Osteocyte (in vitro differentiated cells): ENCODE measurements at regions not wholly inside any gene's neighbourhood (a gene's known extent, or its start where the extent isn't known, plus 50 kb on each side); places are given as distances from the start of the nearest gene placed in this dataset.

Source experiments
- DNase-seq: peaks from one replicate; pipeline ENCODE4 v3.0.0; 2021; ENCODE audit warnings: mixed read lengths; ENCODE audit not compliant: unreplicated experiment; ENCODE audit errors: extremely low spot score
- H3K27ac Mint-ChIP-seq: one replicate; pipeline ENCODE4 v1.8.0; 2021; ENCODE audit warnings: mild to moderate bottlenecking, mixed read lengths; ENCODE audit not compliant: unreplicated experiment
- H3K27me3 Mint-ChIP-seq: one replicate; pipeline ENCODE4 v1.8.0; 2021; ENCODE audit warnings: mixed read lengths; ENCODE audit not compliant: unreplicated experiment
- H3K36me3 Mint-ChIP-seq: one replicate; pipeline ENCODE4 v1.8.0; 2021; ENCODE audit warnings: mixed read lengths; ENCODE audit not compliant: unreplicated experiment
- H3K4me1 Mint-ChIP-seq: one replicate; pipeline ENCODE4 v1.8.0; 2021; ENCODE audit warnings: mixed read lengths; ENCODE audit not compliant: unreplicated experiment
- H3K4me3 Mint-ChIP-seq: one replicate; pipeline ENCODE4 v1.8.0; 2021; ENCODE audit warnings: mild to moderate bottlenecking, moderate library complexity, mixed read lengths; ENCODE audit not compliant: unreplicated experiment
- H3K9me3 Mint-ChIP-seq: one replicate; pipeline ENCODE4 v1.8.0; 2021; ENCODE audit warnings: mixed read lengths; ENCODE audit not compliant: unreplicated experiment
- TF ChIP-seq, protein P1 (sequence below): fragments of 200-600 bp; sonication (generic); IDR thresholded peaks from 2 replicates; pipeline ENCODE4 v1.5.0; 2021; ENCODE audit warnings: antibody characterized with exemption, mild to moderate bottlenecking, moderate library complexity

DNA sequence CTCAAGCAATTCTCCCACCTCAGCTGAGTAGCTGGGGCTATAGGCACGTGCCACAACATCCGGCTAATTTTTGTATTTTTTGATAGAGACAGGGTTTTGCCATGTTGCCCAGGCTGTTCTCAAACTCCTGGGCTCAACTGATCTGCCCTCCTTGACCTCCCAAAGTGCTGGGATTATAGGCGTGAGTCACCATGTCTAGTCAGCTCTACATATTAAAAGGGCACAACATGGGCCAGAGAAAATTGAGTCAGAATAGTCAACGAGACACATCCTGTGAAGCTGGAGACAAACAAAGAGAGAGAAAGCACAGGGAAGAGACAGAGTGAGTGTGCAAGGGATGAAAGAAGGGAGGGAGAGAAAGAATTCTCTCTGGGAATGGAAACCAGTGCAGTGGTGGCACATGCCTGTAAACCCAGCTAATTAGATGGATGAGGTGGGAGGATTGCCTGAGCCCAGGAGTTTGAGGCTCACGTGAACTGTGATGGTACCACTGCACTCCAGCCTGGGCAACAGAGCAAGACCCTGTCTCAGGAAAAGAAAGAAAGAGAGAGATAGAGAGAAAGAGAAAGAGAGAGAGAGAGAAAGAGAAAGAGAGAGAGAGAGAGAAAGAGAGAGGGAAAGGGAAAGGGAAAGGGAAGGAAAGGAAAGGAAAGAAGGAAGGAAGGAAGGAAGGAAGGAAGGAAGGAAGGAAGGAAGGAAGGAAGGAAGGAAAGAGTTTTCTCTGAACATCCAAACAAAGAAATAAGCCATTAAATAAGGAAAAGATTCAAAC, 107.2 kb upstream of the SLC25A36 start:
- Mint-ChIP-seq H3K4me3 (no peak overlapping the region), H3K4me1 (no peaks in the 10 kb centered on the region), H3K27me3 (peaks cover 52% of the 10 kb centered on the region), H3K27ac (no peak overlapping the region), H3K9me3 (peaks cover 3% of the 10 kb centered on the region), H3K36me3 (no peaks in the 10 kb centered on the region)
- TF ChIP-seq, protein P1, sequence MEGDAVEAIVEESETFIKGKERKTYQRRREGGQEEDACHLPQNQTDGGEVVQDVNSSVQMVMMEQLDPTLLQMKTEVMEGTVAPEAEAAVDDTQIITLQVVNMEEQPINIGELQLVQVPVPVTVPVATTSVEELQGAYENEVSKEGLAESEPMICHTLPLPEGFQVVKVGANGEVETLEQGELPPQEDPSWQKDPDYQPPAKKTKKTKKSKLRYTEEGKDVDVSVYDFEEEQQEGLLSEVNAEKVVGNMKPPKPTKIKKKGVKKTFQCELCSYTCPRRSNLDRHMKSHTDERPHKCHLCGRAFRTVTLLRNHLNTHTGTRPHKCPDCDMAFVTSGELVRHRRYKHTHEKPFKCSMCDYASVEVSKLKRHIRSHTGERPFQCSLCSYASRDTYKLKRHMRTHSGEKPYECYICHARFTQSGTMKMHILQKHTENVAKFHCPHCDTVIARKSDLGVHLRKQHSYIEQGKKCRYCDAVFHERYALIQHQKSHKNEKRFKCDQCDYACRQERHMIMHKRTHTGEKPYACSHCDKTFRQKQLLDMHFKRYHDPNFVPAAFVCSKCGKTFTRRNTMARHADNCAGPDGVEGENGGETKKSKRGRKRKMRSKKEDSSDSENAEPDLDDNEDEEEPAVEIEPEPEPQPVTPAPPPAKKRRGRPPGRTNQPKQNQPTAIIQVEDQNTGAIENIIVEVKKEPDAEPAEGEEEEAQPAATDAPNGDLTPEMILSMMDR = no peak
- DNase-seq = no peak

DNA sequence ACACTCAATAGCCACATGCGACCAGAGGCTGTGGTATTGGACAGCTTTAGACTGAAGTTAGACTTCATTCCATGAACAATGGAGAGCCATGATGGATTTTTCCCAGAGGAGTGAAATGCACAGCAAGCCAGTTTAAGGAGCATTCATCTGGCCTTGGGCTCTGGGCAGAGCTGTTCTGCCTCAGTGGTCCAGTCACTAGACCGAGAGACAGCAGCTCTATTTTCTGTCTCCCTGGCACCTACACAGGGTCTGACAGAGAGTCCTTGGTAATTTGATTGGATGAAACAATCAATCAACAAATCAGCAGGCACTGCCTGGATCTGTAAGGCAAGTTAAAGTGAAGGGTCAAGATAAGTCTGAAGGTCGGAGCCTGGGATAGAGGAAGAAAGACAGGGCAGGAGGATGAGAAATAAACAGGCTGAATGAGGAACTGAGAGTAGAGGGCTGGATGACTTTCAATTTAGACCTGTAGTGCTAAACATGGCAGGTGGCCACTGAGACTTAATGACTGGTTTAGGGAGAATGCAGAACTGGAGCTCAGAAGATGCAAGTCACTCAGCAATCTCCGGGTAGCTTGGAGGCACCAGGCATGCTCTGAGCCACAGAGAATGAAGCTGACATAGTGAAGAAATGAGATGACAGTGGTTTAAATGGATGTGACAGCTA, 98.5 kb upstream of the SLC25A36 start:
- Mint-ChIP-seq H3K4me1 (peaks cover 17% of the 10 kb centered on the region), H3K27me3 (peaks cover 56% of the 10 kb centered on the region), H3K4me3 (no peak overlapping the region), H3K27ac (no peak overlapping the region), H3K9me3 (no peaks in the 10 kb centered on the region), H3K36me3 (no peaks in the 10 kb centered on the region)
- DNase-seq = no peak
- TF ChIP-seq, protein P1 = no peak

- TF ChIP-seq, protein P1 = no peak
- no peak for DNase-seq
- peaks cover 58% of the 10 kb centered on the region for H3K27me3 Mint-ChIP-seq
- H3K27ac Mint-ChIP-seq = no peak overlapping the region
- H3K36me3 Mint-ChIP-seq = no peaks in the 10 kb centered on the region
- H3K9me3 Mint-ChIP-seq = no peaks in the 10 kb centered on the region
- no peak overlapping the region for H3K4me3 Mint-ChIP-seq
- H3K4me1 Mint-ChIP-seq = peaks cover 17% of the 10 kb centered on the region
These were observed 98.0 kb upstream of the SLC25A36 start for GRCh38 chr3:140843656-140844055.

- H3K4me1 Mint-ChIP-seq = peaks cover 17% of the 10 kb centered on the region
- peaks cover 58% of the 10 kb centered on the region for H3K27me3 Mint-ChIP-seq
- no peaks in the 10 kb centered on the region for H3K36me3 Mint-ChIP-seq
- TF ChIP-seq, protein P1 = no peak
- no peak for DNase-seq
- no peak overlapping the region for H3K27ac Mint-ChIP-seq
- no peak overlapping the region for H3K4me3 Mint-ChIP-seq
- H3K9me3 Mint-ChIP-seq = no peaks in the 10 kb centered on the region
These were observed 97.6 kb upstream of the SLC25A36 start for GRCh38 chr3:140844072-140844471.

- no peak for DNase-seq
- no peaks in the 10 kb centered on the region for H3K9me3 Mint-ChIP-seq
- TF ChIP-seq, protein P1 = no peak
- no peak overlapping the region for H3K27ac Mint-ChIP-seq
- no peak overlapping the region for H3K4me3 Mint-ChIP-seq
- H3K27me3 Mint-ChIP-seq = peaks cover 51% of the 10 kb centered on the region
- H3K36me3 Mint-ChIP-seq = no peaks in the 10 kb centered on the region
- H3K4me1 Mint-ChIP-seq = peaks cover 20% of the 10 kb centered on the region
These were observed 95.8 kb upstream of the SLC25A36 start for GRCh38 chr3:140845882-140846281.
